Ovary (tissue), 7 donors: ENCODE measurements at regions not wholly inside any gene's neighbourhood (a gene's known extent, or its start where the extent isn't known, plus 50 kb on each side); places are given as distances from the start of the nearest gene placed in this dataset.

Experiments
- DNase-seq, 5 donors: peaks; one replicate each; pipeline ENCODE4 v3.0.0-alpha.2; 2019 to 2020
- H3K27ac ChIP-seq, 2 donors: fragments of 200-600 bp; one replicate each; pipeline versions ENCODE4 v1.5.1 to v1.8.0; 2019 to 2022
- H3K27me3 ChIP-seq: fragments of 200-600 bp; one replicate; pipeline ENCODE4 v1.8.0; 2022
- H3K36me3 ChIP-seq: fragments of 200-600 bp; sonication (generic); one replicate; pipeline ENCODE4 v1.5.1; 2019
- H3K4me1 ChIP-seq: one replicate; pipeline ENCODE4 v1.8.1; 2013; ENCODE audit warnings: mild to moderate bottlenecking, moderate library complexity; ENCODE audit not compliant: insufficient read depth
- H3K4me3 ChIP-seq: fragments of 200-600 bp; sonication (generic); one replicate; pipeline ENCODE4 v1.5.1; 2017
- H3K9me3 ChIP-seq, 2 donors: fragments of 200-600 bp in 1 of 2; sonication (generic) in 1 of 2; one replicate each; pipeline versions ENCODE4 v1.5.1 to v1.8.1; 2013 to 2019; ENCODE audit warnings: mild to moderate bottlenecking in 1 of 2, moderate library complexity in 1 of 2
- EP300 ChIP-seq: sonication (generic); formaldehyde crosslinking; IDR thresholded peaks from one replicate; pipeline ENCODE4 v1.6.1; 2017; ENCODE audit warnings: antibody characterized with exemption
- POLR2A ChIP-seq: fragments of 450-650 bp; IDR thresholded peaks from one replicate; pipeline ENCODE4 v1.6.1; 2017; ENCODE audit warnings: antibody characterized with exemption, mild to moderate bottlenecking, moderate library complexity
- WGBS, 3 donors: extraction: QIAGEN DNeasy Blood & Tissue Kit in 1 of 3; methylation state at CpG; one replicate each; pipeline versions ENCODE4 v1.1.5 to v1.1.7; 2013 to 2017; 5-methylcytosine and 5-hydroxymethylcytosine counted together
- intact Hi-C, 4 donors: fragments of 100-400 bp; cut with DNase I; formaldehyde crosslinking; loops; one replicate each; pipeline versions ENCODE4 v1.11.0 to v1.15.1; 2022 to 2023
- TF ChIP-seq, protein P1 (sequence below), 3 donors: fragments of 450-650 bp in 2 of 3; fragments of 200-600 bp in 1 of 3; IDR thresholded peaks; one replicate each; pipeline versions ENCODE4 v1.5.1 to v1.8.0; 2016 to 2022; ENCODE audit warnings: antibody characterized with exemption in 3 of 3, mild to moderate bottlenecking in 1 of 3
- donor health status: DM: no; HTN: no; CAD: no; lungs with moderate emphysema.
- donor health status: DM: no; HTN: no; CAD: no.
- donor health status: Bipolar disorder and iron deficiency.
- donor health status: DM: no; HTN: no; CAD: no.
- donor health status: DM: yes; HTN: yes; CAD: no.

DNA sequence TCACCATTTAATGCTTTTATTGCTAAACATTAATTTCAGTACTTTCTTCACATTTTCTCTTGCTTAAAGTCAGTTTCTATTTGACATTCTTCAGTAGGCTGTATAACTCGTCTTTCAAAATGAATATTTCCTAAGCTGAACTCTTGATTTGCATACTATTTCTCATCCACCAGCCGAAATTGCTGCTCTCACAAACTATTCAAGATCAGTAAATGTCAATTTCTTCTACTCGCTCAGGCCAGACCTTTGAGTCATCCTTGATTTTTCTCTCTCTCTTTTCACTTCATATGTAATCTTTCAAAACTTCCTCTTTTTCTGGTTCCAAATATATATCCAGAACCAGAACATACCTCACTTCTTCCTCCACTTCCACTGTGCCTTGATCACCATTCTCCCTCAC is 990.0 kb downstream of the KCNT2 start:
- no peak overlapping the region for H3K4me3 ChIP-seq
- 82 to 87% (median 86%) methylated on average over 3 of the region's 3 CpGs for WGBS, 3 donors
- H3K27me3 ChIP-seq: no peaks in the 10 kb centered on the region
- intact Hi-C loops: no loop called here
- TF ChIP-seq, protein P1, sequence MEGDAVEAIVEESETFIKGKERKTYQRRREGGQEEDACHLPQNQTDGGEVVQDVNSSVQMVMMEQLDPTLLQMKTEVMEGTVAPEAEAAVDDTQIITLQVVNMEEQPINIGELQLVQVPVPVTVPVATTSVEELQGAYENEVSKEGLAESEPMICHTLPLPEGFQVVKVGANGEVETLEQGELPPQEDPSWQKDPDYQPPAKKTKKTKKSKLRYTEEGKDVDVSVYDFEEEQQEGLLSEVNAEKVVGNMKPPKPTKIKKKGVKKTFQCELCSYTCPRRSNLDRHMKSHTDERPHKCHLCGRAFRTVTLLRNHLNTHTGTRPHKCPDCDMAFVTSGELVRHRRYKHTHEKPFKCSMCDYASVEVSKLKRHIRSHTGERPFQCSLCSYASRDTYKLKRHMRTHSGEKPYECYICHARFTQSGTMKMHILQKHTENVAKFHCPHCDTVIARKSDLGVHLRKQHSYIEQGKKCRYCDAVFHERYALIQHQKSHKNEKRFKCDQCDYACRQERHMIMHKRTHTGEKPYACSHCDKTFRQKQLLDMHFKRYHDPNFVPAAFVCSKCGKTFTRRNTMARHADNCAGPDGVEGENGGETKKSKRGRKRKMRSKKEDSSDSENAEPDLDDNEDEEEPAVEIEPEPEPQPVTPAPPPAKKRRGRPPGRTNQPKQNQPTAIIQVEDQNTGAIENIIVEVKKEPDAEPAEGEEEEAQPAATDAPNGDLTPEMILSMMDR (IDR thresholded peaks at IDR 0.05): no peak
- DNase-seq: no peak
- no peaks in the 10 kb centered on the region for H3K36me3 ChIP-seq
- H3K9me3 ChIP-seq: peaks cover 0 to 1% of the 10 kb centered on the region in 2 donors
- H3K27ac ChIP-seq: no peak overlapping the region
- H3K4me1 ChIP-seq: no peaks in the 10 kb centered on the region

DNA sequence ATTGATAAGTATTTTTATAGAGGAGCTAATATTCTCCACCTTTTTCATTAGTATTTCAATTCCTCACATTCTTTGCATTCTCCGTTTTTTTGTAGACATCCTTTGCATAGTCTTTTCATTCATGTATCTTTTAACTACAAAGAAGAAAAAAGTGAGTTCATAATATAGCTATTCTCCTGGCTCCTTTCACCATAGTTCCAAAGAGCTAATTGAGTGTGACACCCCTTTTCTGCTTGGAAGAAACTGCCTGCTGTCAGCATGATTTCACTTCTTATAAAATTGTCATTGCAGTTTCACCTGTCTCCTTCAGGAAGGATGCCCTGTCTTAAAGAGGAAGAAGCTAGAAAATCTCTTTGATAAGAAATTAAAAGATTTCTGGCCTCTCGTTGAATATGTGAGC is 991.1 kb downstream of the KCNT2 start:
- DNase-seq: no peak
- TF ChIP-seq, protein P1 (IDR thresholded peaks at IDR 0.05): no peak
- TF ChIP-seq EP300: no peak
- TF ChIP-seq POLR2A: no peak
- 63 to 71% (median 65%) methylated on average over 2 of the region's 2 CpGs for WGBS, 3 donors
- no peaks in the 10 kb centered on the region for H3K36me3 ChIP-seq
- intact Hi-C loops: no loop called here
- H3K27ac ChIP-seq: no peak overlapping the region
- no peaks in the 10 kb centered on the region for H3K27me3 ChIP-seq
- H3K4me3 ChIP-seq: no peak overlapping the region
- H3K9me3 ChIP-seq: no peaks in the 10 kb centered on the region
- no peaks in the 10 kb centered on the region for H3K4me1 ChIP-seq

DNA sequence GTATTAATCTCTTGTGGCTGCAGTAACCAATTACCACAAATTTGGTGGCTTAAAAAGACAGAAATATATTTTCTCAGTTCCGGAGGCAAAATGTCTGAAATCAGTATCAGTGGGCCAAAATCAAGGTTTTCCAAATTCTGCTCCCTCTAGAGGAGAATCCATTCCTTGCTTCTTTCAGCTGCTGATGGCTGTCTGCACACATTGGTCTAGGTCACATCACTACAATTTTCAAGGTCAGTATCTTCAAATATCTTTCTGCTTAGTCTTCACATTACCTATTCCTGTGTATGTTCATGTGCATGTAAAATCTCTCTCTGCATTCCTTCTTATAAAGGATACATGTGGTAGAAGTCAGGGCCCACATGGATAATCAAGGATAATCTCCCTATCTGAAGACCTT is 999.4 kb downstream of the KCNT2 start:
- Histone ChIP-seq H3K9me3 (no peaks in the 10 kb centered on the region), H3K36me3 (no peaks in the 10 kb centered on the region), H3K27me3 (no peaks in the 10 kb centered on the region), H3K27ac (no peak overlapping the region), H3K4me1 (no peaks in the 10 kb centered on the region), H3K4me3 (no peak overlapping the region)
- 90 to 97% (median 96%) methylated on average over 1 of the region's 1 CpG for WGBS, 3 donors
- intact Hi-C loops: no loop called here
- no peak for DNase-seq
- TF ChIP-seq POLR2A (no peak), EP300 (no peak)
- TF ChIP-seq, protein P1 (IDR thresholded peaks at IDR 0.05): no peak

- intact Hi-C loops: no loop called here
- 49 to 91% (median 90%) methylated on average over 1 of the region's 1 CpG for WGBS, 3 donors
- TF ChIP-seq EP300 (no peak), POLR2A (no peak)
- TF ChIP-seq, protein P1 (IDR thresholded peaks at IDR 0.05): no peak
Observed at GRCh38 chr1:195606483-195606882, 1001.8 kb downstream of the KCNT2 start.

DNA sequence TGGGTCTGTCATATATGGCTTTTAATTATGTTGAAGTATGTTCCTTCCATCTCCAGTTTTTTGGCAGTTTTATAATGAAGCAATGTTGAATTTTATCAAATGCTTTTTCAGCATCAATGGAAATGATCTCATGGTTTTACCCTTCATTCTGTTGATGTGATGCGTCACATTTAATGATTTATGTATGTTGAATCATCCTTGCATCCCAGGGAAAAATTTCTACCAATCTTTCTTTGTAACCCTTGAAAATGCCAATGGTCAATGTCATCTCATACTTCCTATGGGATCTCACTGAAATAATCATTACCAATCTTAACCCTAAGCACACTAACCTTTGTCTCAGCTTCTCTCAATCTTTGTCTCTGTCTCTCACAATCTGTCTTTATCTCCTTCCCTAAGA is 1004.0 kb downstream of the KCNT2 start:
- no peak overlapping the region for H3K27ac ChIP-seq
- no peak overlapping the region for H3K4me3 ChIP-seq
- TF ChIP-seq, protein P1 (IDR thresholded peaks at IDR 0.05): no peak
- TF ChIP-seq EP300 (no peak), POLR2A (no peak)
- 89 to 97% (median 96%) methylated on average over 1 of the region's 1 CpG for WGBS, 3 donors
- no peak for DNase-seq
- no peaks in the 10 kb centered on the region for H3K4me1 ChIP-seq
- no peaks in the 10 kb centered on the region for H3K27me3 ChIP-seq
- H3K9me3 ChIP-seq: no peaks in the 10 kb centered on the region
- intact Hi-C loops: no loop called here
- no peaks in the 10 kb centered on the region for H3K36me3 ChIP-seq

More at GRCh38 chr1:195606483-195606882, 1001.8 kb downstream of the KCNT2 start:
- Histone ChIP-seq H3K4me1 (no peaks in the 10 kb centered on the region), H3K4me3 (no peak overlapping the region), H3K9me3 (no peaks in the 10 kb centered on the region), H3K27me3 (no peaks in the 10 kb centered on the region), H3K36me3 (no peaks in the 10 kb centered on the region), H3K27ac (no peak overlapping the region)
- DNase-seq: no peak
